ENCODE measurements at regions not wholly inside any gene's neighbourhood (a gene's known extent, or its start where the extent isn't known, plus 50 kb on each side); places are given as distances from the start of the nearest gene placed in this dataset.

- FAIRE-seq, result no peak
These were observed 193.4 kb upstream of the BLID start for GRCh38 chr11:122309262-122309925.

DNA sequence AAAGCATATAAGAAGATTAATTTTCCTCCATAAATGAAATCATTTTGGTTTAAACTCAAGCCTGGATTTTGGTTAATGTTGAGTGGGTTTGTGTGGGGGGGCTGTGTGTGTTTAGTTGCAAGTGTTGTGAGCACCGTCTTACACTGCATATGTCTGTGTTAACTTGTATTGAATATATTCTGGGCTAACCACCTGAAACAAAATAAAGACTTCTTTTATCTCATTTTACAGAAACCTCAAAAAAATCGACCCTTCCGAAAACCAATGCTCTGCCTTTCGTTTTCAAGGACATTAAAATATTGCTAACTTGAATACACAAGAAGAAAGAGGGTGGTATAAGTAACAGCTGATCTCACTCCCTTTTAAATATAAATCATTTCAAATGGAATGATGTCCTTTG lies 192.2 kb upstream of the BLID start:
- FAIRE-seq, result no peak

GRCh38 chr11:122307476-122308035 lies 191.5 kb upstream of the BLID start:
- FAIRE-seq, result no peak

- FAIRE-seq, result no peak
These were observed 190.9 kb upstream of the BLID start for GRCh38 chr11:122306831-122307391.

GRCh38 chr11:122305426-122306320 lies 189.7 kb upstream of the BLID start:
- FAIRE-seq, result no peak

DNA sequence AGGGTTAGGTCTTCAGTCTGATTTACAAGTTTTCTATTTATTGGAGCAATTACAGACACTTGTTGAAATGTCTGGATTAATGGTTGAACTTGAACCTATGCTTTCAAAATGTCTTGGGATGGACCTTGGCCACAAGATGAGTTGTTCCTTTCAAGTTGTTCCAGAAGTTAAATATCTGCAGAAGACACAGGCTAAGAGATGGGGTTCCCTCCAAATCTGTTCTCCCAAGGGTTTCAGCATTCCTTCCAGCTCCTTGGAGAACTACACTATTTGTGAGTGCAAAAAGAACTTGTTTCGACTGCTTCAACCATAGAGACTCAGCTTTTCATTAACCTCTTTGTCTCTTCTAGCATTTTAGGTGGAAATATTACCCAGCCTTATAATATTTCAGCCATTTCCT lies 189.0 kb upstream of the BLID start:
- FAIRE-seq, result no peak

DNA sequence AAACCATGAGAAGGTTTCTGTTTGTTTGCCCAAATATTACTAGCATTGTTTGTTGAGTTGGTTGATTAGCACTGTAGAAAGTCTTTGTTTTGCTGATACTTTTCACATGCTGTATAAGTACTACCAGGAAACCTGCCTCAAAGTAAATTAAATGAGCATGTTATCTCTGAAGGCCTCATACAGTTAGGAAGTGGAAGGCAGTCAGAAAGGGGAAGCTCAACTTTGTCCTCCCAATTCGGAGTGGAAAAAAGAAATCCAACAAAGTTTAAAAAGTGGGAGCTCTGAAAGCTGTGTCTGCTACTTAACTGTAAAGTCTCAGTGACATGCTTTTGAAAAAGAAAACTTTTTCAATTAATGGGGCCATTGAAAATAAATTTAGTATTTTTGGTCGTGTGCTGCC lies 188.3 kb upstream of the BLID start:
- no peak for FAIRE-seq

DNA sequence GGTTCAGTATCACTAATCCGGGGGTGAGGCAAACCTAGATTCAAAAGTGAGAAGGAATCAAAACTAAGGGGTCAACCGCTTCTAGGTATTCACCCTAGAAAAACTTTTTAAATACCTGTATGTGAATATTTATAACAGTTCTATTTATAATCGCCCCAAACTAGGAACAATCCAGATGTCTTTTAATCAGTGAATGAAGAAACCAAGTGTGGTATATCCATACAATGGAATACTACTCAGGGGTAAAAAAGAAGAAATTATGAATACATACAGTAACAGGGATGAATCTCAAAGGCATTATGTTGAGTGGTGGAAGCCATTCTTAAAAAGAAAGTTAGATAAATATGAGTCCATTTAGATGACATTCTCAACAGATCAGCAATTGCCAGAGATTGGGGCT lies 178.0 kb upstream of the BLID start:
- FAIRE-seq, result no peak

- no peak for FAIRE-seq
These were observed 177.4 kb upstream of the BLID start for GRCh38 chr11:122293296-122294023.

DNA sequence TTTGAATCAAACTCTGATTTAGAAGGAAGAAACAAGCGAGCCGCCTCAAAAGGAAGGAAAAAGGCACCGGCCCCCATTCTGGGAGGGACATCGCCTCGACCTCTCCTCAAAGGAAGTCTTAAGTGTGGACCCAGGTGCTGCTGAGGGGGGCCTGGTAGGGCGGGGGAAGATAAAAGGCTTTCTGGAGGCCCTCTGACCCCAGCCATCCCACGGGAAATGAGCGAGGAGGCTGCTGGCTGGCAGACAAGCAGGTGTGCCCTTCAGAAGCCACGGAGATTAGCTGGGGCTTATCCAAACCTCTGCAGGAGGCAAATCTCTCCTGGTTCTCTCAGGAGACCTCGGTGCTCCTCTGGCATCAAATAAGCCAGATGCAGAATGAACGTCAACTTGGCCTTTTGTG lies 171.4 kb upstream of the BLID start:
- no peak for FAIRE-seq

DNA sequence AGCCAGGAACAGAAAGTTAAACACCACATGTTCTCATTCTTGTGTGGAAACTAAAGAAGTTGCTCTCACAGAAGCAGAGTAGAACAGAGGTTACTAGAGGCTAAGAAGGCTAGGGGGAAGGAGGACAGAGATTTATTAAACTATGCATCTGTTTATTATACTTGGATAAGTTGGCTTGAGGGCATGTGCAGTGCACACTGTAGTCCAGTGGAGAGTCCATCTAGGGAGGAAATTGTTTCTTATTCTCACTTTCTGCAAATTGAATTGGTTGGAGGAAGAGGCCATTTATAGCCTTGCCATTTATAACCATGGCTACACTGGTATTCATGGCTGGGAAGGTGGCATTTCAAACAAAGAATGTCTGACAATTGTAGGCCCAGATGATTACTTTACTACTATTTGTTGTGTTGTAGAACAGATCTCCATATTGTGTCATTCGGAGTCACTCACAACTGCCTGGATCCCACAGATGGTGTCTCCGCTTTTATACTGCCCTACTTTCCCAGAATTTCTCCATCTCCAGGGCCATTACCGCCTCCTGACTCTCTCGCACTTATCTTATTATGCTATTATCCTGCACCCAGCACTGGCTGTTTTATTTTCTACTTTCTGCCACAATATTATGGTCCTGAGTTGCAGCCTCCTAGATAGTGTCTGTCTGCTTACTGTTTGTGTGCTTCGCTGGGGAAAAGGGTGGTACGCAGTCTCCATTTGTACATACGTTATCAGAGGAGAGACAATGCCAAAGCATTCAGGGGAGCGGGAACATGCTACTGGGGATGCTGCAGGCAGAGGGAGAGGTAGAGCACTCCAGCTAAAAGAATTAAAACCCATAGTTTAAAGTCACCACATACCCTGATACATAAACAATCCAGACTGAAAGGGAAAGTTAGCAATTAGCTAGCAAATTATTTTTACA lies 169.3 kb upstream of the BLID start:
- no peak for FAIRE-seq

DNA sequence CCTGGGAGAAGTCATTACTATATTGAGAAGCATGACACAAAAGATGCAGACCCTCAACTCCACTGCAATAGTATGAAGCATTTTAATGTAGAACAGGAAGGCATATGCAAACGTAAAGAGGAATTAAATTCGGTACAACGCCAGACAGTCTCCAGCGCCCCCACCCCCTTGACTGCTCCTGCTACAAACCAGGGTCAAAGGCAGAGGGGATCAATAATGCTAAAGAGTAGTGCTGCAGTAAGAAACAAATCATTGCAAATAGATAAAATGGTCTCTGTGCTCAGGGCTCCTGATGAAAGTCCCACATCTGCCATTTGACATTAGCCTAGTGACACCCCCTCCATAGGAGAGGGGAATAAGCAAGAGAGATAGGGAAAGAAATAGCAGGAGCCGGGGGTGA lies 164.9 kb upstream of the BLID start:
- no peak for FAIRE-seq

- FAIRE-seq, result no peak
These were observed 163.2 kb upstream of the BLID start for GRCh38 chr11:122279194-122279593.

- no peak for FAIRE-seq
These were observed 161.5 kb upstream of the BLID start for GRCh38 chr11:122277493-122277892.

DNA sequence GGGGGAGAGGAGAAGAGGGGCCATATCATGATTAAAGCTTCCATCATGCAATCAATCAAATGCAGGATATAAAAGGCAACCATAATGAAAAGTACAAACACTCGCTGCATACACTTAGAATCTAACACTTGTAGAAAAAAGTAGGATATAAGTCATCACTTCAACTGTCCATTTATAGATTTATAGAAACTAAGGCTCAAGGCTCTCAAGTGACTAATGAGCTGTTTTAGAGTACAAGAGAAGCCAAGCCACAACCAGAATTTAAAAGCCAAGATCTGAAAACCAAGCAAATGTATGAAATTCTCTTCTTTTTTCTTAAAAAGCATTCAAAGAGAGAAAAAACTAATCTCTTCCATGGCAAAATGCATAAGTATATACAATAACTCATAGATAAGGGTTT lies 160.2 kb upstream of the BLID start:
- no peak for FAIRE-seq

DNA sequence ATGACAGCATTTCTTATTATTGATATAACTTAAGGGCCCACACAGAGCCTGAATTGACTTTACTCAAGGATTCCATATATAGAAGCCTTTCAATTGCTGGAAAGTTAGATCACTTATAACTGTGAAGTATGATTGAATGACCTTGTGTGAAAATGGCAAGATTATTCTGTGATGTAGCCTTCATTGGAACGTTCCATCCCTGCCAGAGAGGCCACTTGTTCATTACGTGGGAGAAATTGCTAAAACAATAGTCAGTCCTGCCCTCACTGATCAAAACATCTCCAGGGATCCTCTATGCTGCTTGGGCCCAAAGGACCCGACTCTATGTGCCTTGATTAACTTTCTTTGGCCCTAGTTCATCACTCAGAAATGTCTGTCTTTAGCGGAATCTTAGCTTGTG lies 159.5 kb upstream of the BLID start:
- no peak for FAIRE-seq

- no peak for FAIRE-seq
These were observed 157.6 kb upstream of the BLID start for GRCh38 chr11:122273476-122274191.

DNA sequence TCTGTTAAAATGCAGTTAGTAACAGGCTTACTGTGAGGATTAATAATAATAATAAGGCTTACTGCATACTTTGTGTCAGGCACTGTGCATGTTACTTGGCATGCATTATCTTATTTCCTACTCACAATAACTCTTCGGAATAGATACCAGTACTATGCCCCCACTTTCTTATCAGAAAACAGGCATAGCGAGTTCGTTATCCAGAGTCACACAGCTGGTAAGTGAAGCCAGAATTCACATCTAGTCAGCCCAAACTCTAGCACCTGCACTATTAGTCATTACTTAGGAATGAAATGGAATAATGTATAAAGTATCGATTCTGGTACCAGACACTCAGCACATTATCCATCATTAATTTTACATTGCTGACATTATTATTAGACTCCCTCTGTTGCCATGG lies 155.7 kb upstream of the BLID start:
- FAIRE-seq, result no peak

DNA sequence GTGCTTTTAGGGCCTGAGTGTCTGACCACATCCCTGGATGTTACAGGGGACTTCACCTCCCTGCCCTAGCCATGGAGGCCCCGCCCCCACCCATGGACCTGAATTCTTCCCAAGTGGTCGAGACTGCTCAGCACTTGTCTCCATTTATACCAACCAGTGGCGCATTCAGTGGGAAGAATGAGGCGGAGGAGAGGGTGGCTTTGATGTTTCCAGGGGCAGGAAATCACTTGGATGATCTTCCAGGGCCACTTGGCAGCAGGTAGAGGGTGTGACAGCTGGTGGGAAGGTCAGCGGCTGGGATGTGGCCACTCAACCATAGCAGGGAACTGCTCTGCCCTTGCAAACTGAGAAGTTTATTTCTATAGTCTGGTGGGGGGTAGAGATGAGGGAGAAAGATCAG lies 155.1 kb upstream of the BLID start:
- no peak for FAIRE-seq

GRCh38 chr11:122270535-122270934 lies 154.5 kb upstream of the BLID start:
- no peak for FAIRE-seq

DNA sequence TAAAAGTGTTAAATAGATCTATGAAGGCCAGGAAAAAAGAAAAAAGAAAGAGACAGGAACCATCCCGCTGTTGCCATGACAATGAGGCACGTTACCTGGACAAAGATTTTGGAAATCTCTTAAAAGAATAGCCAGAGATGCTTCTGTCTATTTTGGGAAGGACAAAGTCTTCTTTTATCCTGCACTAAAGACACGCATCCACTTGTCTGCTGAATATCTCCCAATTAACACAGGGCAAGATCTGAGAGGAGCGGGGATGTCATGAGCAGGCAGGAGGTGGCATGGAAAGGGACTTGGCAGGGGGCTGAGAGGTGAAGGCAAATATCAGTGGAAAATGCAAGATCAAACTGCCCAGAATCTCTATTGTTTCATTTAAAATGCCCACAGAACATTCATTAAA lies 153.8 kb upstream of the BLID start:
- no peak for FAIRE-seq

All from islet of Langerhans (tissue), 1 donor.